Astrocyte (in vitro differentiated cells and primary cell): ENCODE measurements at regions not wholly inside any gene's neighbourhood (a gene's known extent, or its start where the extent isn't known, plus 50 kb on each side); places are given as distances from the start of the nearest gene placed in this dataset.

Experiments
- EZH2 ChIP-seq: IDR thresholded peaks from 2 replicates; pipeline ENCODE4 v1.6.1; 2012; ENCODE audit warnings: mild to moderate bottlenecking, low read length, inconsistent platforms; ENCODE audit not compliant: insufficient read depth
- TF ChIP-seq, protein P1 (sequence below): IDR thresholded peaks from 2 replicates; pipeline ENCODE4 v1.5.1; 2011; ENCODE audit warnings: low read depth, mild to moderate bottlenecking, inconsistent platforms, low read length, moderate library complexity; ENCODE audit not compliant: insufficient read depth

DNA sequence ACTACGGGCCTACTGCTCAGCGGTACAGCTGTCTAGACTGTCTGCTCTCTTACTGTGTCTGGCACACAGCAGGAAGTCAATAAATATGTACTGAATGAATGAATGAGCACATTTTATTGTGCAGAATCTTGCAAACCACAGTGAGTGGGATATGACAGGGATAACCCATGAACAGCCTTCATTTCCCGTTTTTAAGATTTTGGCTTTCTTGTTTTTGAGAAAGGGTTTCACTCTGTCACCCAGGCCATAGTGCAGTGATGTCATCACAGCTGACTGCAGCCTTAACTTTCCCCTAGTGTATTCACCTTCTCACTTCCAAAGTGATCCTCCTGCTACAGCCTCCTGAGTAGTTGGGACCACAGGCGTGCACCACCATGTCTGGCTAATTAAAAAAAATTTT is 203.1 kb downstream of the AEBP2 start:
- TF ChIP-seq EZH2, result no peak
- TF ChIP-seq, protein P1, sequence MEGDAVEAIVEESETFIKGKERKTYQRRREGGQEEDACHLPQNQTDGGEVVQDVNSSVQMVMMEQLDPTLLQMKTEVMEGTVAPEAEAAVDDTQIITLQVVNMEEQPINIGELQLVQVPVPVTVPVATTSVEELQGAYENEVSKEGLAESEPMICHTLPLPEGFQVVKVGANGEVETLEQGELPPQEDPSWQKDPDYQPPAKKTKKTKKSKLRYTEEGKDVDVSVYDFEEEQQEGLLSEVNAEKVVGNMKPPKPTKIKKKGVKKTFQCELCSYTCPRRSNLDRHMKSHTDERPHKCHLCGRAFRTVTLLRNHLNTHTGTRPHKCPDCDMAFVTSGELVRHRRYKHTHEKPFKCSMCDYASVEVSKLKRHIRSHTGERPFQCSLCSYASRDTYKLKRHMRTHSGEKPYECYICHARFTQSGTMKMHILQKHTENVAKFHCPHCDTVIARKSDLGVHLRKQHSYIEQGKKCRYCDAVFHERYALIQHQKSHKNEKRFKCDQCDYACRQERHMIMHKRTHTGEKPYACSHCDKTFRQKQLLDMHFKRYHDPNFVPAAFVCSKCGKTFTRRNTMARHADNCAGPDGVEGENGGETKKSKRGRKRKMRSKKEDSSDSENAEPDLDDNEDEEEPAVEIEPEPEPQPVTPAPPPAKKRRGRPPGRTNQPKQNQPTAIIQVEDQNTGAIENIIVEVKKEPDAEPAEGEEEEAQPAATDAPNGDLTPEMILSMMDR, result no peak
